ENCODE measurements at regions not wholly inside any gene's neighbourhood (a gene's known extent, or its start where the extent isn't known, plus 50 kb on each side); places are given as distances from the start of the nearest gene placed in this dataset.
"Not testable (repeated sequence)": the region's sequence is repeated elsewhere in the genome, so short reads cannot be mapped to it uniquely, and the experiment has no call there.

GRCh38 chr21:10387692-10388450 is 133.5 kb upstream of the TPTE start:
- TF ChIP-seq POLR2A, CTCF, POLR2AphosphoS5 (IDR thresholded peaks at IDR 0.05): not testable (repeated sequence)
